Renal pelvis (tissue), 1 donor: ENCODE measurements at regions not wholly inside any gene's neighbourhood (a gene's known extent, or its start where the extent isn't known, plus 50 kb on each side); places are given as distances from the start of the nearest gene placed in this dataset.
"Not testable (repeated sequence)": the region's sequence is repeated elsewhere in the genome, so short reads cannot be mapped to it uniquely, and the experiment has no call there.

Source experiments
- DNase-seq: peaks from one replicate; pipeline ENCODE4 v3.0.0-alpha.2; 2013

- DNase-seq = no peak
Measured at GRCh38 chr10:65791979-65792378, 1133.9 kb upstream of the LRRTM3 start.

GRCh38 chr10:65793738-65794425 lies 1132.0 kb upstream of the LRRTM3 start:
- DNase-seq = no peak

GRCh38 chr10:65794861-65795260 lies 1131.0 kb upstream of the LRRTM3 start:
- DNase-seq = not testable (repeated sequence)

- no peak for DNase-seq
Measured at GRCh38 chr10:65796472-65796871, 1129.4 kb upstream of the LRRTM3 start.

- no peak for DNase-seq
Measured at GRCh38 chr10:65798133-65798532, 1127.7 kb upstream of the LRRTM3 start.

- DNase-seq = no peak
Measured at GRCh38 chr10:65802391-65802790, 1123.4 kb upstream of the LRRTM3 start.

- no peak for DNase-seq
Measured at GRCh38 chr10:65805511-65805910, 1120.3 kb upstream of the LRRTM3 start.

- DNase-seq = peak; percentile 26
Measured at GRCh38 chr10:65805993-65806392, 1119.8 kb upstream of the LRRTM3 start.

GRCh38 chr10:65808687-65809333 lies 1117.0 kb upstream of the LRRTM3 start:
- no peak for DNase-seq

GRCh38 chr10:65811931-65812525 lies 1113.8 kb upstream of the LRRTM3 start:
- DNase-seq = no peak

- no peak for DNase-seq
Measured at GRCh38 chr10:65816536-65816935, 1109.3 kb upstream of the LRRTM3 start.

GRCh38 chr10:65818990-65819389 lies 1106.8 kb upstream of the LRRTM3 start:
- no peak for DNase-seq

- no peak for DNase-seq
Measured at GRCh38 chr10:65827359-65827758, 1098.5 kb upstream of the LRRTM3 start.

- no peak for DNase-seq
Measured at GRCh38 chr10:65838811-65839210, 1087.0 kb upstream of the LRRTM3 start.

GRCh38 chr10:65843203-65843602 lies 1082.6 kb upstream of the LRRTM3 start:
- no peak for DNase-seq

- no peak for DNase-seq
Measured at GRCh38 chr10:65845916-65846315, 1079.9 kb upstream of the LRRTM3 start.

GRCh38 chr10:65846541-65846940 lies 1079.3 kb upstream of the LRRTM3 start:
- no peak for DNase-seq

GRCh38 chr10:65846949-65847348 lies 1078.9 kb upstream of the LRRTM3 start:
- DNase-seq = no peak

- no peak for DNase-seq
Measured at GRCh38 chr10:65847436-65848230, 1078.2 kb upstream of the LRRTM3 start.

- no peak for DNase-seq
Measured at GRCh38 chr10:65858841-65859240, 1067.0 kb upstream of the LRRTM3 start.

GRCh38 chr10:65861249-65861648 lies 1064.6 kb upstream of the LRRTM3 start:
- no peak for DNase-seq
